Endothelial cell of umbilical vein (primary cell): ENCODE measurements at regions not wholly inside any gene's neighbourhood (a gene's known extent, or its start where the extent isn't known, plus 50 kb on each side); places are given as distances from the start of the nearest gene placed in this dataset.

Experiments used
- EZH2 ChIP-seq: IDR thresholded peaks from 2 replicates; pipeline ENCODE4 v1.6.1; 2012; ENCODE audit warnings: borderline replicate concordance, low read depth, mild to moderate bottlenecking, moderate library complexity, low read length, inconsistent platforms; ENCODE audit not compliant: severe bottlenecking
- GATA2 ChIP-seq: IDR thresholded peaks from 2 replicates; pipeline ENCODE4 v1.7.0; 2011; ENCODE audit warnings: low read depth, mild to moderate bottlenecking, moderate library complexity, mixed read lengths, low read length; ENCODE audit not compliant: insufficient read length, insufficient read depth
- JUN ChIP-seq: IDR thresholded peaks from 2 replicates; pipeline ENCODE4 v1.6.1; 2011; ENCODE audit warnings: borderline replicate concordance, low read depth; ENCODE audit not compliant: insufficient read length, insufficient read depth
- MYC ChIP-seq: IDR thresholded peaks from one replicate; pipeline ENCODE4 v1.6.1; 2011; ENCODE audit warnings: mild to moderate bottlenecking, low read depth, low read length
- POLR2A ChIP-seq: IDR thresholded peaks from 2 replicates; pipeline ENCODE4 v1.6.1; 2012; ENCODE audit warnings: low read depth, mild to moderate bottlenecking, control low read depth, low read length
- POLR2AphosphoS5 ChIP-seq: IDR thresholded peaks from 2 replicates; pipeline ENCODE4 v1.6.1; 2012; ENCODE audit warnings: low read depth, mild to moderate bottlenecking, control low read depth, low read length, moderate library complexity; ENCODE audit not compliant: insufficient read depth
- TF ChIP-seq, protein P1 (sequence below), 2 donors: IDR thresholded peaks; 1 replicate in 1 of 2; 2 replicates in 1 of 2; pipeline ENCODE4 v1.5.1; 2011; ENCODE audit warnings: low read length in 2 of 2, mild to moderate bottlenecking in 2 of 2, moderate library complexity in 2 of 2, control low read depth in 1 of 2, inconsistent platforms in 1 of 2, low read depth in 1 of 2; ENCODE audit not compliant: insufficient read depth in 1 of 2; ENCODE audit errors: extremely low read depth in 1 of 2
- TF ChIP-seq, protein P2 (sequence below): IDR thresholded peaks from 2 replicates; pipeline ENCODE4 v1.6.1; 2011; ENCODE audit not compliant: insufficient read depth, insufficient read length

DNA sequence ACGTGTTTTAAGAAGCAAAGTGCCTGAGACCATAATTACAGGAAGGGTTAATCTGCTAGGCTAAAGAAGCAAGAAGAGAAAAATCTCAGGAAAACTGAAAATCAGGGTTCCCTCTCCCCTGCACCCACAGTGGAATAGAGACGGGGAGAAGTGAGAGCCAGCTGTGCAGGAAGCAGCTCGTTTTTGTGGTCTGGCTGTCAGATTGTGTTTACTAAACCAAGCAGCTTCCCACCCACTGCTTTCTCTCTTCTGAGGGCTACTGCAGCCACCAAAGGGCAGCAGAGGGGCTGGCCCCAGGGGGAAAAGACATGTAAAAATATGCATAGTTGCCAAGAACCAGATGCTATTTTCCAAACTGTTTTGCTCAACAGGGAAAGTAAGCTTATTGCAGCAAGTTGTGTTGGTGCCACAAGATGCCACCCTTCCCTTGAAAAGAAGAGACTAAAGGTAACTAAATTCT lies 72.6 kb upstream of the THUMPD2 start:
- TF ChIP-seq, protein P1, sequence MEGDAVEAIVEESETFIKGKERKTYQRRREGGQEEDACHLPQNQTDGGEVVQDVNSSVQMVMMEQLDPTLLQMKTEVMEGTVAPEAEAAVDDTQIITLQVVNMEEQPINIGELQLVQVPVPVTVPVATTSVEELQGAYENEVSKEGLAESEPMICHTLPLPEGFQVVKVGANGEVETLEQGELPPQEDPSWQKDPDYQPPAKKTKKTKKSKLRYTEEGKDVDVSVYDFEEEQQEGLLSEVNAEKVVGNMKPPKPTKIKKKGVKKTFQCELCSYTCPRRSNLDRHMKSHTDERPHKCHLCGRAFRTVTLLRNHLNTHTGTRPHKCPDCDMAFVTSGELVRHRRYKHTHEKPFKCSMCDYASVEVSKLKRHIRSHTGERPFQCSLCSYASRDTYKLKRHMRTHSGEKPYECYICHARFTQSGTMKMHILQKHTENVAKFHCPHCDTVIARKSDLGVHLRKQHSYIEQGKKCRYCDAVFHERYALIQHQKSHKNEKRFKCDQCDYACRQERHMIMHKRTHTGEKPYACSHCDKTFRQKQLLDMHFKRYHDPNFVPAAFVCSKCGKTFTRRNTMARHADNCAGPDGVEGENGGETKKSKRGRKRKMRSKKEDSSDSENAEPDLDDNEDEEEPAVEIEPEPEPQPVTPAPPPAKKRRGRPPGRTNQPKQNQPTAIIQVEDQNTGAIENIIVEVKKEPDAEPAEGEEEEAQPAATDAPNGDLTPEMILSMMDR (IDR thresholded peaks at IDR 0.05; ENCODE audit: extremely low read depth in 1 of 2, insufficient read depth in 1 of 2, low read depth in 1 of 2, low read length in 2 of 2) = no peak
- TF ChIP-seq POLR2A (no peak), POLR2AphosphoS5 (no peak), GATA2 (no peak), JUN (no peak), EZH2 (no peak), MYC (no peak)
- TF ChIP-seq, protein P2, sequence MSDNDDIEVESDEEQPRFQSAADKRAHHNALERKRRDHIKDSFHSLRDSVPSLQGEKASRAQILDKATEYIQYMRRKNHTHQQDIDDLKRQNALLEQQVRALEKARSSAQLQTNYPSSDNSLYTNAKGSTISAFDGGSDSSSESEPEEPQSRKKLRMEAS = no peak
